22Rv1 (cell line): ENCODE measurements at regions not wholly inside any gene's neighbourhood (a gene's known extent, or its start where the extent isn't known, plus 50 kb on each side); places are given as distances from the start of the nearest gene placed in this dataset.
"Not testable (repeated sequence)": the region's sequence is repeated elsewhere in the genome, so short reads cannot be mapped to it uniquely, and the experiment has no call there.

ENCODE experiments used
- H3K27ac ChIP-seq: fragments of 450-650 bp; 2 replicates; pipeline ENCODE4 v1.5.1; 2017
- ZFX ChIP-seq: fragments of 450-650 bp; IDR thresholded peaks from 2 replicates; pipeline ENCODE4 v1.6.1; 2017; ENCODE audit warnings: antibody characterized with exemption, borderline replicate concordance
- TF ChIP-seq, protein P1 (sequence below): fragments of 450-650 bp; IDR thresholded peaks from 2 replicates; pipeline ENCODE4 v1.5.1; 2017; ENCODE audit warnings: mild to moderate bottlenecking

DNA sequence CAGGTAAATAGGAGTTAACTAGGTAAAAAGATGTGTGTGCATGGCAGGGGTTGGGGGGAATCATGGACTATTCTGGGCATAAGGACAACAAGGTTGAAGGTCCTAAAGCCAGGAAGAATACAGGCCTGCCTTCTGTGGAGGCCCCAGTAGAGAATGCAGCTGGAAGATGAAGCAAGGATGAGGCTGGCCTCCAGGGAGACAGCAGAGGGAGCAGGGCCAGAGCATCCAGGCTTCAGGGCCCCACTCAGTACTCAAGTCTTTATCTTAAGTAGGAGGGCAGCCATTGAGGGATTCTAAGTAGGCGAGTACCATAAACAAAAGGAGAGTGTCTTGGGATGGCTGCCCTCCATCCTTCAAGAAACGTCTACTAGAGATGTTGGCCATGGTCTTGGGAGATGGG, 101.8 kb upstream of the APCDD1 start:
- no peak overlapping the region for H3K27ac ChIP-seq

DNA sequence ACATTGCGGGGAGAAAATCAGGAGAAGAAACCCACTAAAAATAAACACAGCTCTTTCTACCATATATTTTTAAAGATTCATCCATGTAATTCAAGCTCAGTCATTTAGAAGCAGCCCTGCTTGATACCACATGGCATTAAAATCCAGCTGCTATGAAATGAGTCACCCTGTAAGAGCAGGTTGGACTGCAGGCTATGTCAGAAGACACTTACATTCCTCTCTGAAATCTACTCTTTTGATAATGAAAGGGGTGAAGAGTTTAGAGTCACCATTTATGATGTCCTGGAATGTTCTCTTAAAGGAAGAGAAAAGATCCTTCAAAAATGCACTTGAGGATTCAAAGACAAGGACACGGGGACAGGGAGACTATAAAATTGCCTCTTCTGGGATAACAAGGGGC, 100.6 kb upstream of the APCDD1 start:
- H3K27ac ChIP-seq, result no peak overlapping the region
- TF ChIP-seq, protein P1, sequence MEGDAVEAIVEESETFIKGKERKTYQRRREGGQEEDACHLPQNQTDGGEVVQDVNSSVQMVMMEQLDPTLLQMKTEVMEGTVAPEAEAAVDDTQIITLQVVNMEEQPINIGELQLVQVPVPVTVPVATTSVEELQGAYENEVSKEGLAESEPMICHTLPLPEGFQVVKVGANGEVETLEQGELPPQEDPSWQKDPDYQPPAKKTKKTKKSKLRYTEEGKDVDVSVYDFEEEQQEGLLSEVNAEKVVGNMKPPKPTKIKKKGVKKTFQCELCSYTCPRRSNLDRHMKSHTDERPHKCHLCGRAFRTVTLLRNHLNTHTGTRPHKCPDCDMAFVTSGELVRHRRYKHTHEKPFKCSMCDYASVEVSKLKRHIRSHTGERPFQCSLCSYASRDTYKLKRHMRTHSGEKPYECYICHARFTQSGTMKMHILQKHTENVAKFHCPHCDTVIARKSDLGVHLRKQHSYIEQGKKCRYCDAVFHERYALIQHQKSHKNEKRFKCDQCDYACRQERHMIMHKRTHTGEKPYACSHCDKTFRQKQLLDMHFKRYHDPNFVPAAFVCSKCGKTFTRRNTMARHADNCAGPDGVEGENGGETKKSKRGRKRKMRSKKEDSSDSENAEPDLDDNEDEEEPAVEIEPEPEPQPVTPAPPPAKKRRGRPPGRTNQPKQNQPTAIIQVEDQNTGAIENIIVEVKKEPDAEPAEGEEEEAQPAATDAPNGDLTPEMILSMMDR, result no peak
- TF ChIP-seq ZFX, result no peak

More for the DNA sequence above, 101.8 kb upstream of the APCDD1 start:
- TF ChIP-seq ZFX, result no peak
- TF ChIP-seq, protein P1, result no peak

DNA sequence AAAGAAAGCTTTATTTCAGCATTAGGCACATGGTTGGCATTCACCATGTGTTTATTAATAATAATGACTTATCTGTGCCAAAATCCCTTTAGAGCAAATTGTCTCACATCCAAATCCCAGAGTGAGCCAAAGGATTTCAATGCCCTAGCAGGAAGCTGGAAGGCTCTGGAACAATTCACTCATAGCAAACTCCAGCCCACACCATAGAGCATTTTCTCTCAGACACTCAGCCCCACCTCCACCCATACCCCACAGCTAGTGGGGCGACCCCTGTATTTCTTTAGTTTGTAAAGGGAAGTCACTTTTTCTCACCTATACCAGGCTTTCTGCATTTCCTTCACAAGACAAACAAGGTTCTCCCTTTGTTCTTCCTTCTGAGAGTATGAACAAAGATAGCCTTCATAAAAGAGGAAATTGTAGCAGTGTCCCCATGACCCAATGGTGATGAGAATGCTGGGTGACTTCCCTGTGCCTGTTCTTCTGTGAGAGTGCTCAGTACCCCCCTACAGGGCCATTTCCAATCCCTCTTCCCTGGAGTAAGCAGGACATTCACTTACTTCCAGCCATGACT, 100.1 kb upstream of the APCDD1 start:
- H3K27ac ChIP-seq, result no peak overlapping the region

DNA sequence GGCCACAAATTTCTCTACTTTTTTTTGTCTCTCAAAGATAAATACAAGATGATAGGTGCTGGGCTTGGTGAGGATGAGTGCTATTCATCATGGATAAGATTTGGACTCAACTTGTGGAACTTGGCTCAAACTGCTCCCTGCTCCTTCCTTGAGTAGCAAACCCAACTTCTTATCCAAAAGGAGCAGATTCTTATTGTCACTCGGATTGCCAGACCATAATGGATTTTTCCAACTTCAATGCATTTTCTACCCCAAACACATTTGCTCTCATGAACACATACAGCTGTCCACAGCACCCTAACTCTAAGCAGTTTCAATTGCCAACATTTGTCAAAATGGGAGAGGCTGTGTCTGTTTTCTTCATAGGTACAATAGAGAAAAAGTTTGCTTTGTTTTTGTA, 99.5 kb upstream of the APCDD1 start:
- TF ChIP-seq ZFX, result no peak
- TF ChIP-seq, protein P1, result no peak

More for the DNA sequence above, 100.1 kb upstream of the APCDD1 start:
- TF ChIP-seq, protein P1, result no peak

DNA sequence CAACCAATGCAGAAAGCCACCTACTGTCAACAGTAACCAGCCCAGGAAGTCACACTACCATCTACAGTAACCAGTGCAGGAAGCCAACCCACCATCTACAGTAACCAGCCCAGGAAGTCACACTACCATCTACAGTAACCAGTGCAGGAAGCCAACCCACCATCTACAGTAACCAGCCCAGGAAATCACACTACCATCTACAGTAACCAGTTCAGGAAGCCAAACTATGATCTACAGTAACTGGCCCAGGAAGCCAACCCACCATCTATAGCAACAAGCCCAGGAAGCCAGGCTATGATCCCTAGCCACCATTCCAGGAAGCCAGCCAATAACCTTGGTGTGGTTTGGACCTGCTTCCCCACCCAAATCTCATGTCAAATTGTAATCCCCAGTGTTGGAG, 97.4 kb upstream of the APCDD1 start:
- H3K27ac ChIP-seq, result not testable (repeated sequence)

More for the DNA sequence above, 99.5 kb upstream of the APCDD1 start:
- H3K27ac ChIP-seq, result no peak overlapping the region

DNA sequence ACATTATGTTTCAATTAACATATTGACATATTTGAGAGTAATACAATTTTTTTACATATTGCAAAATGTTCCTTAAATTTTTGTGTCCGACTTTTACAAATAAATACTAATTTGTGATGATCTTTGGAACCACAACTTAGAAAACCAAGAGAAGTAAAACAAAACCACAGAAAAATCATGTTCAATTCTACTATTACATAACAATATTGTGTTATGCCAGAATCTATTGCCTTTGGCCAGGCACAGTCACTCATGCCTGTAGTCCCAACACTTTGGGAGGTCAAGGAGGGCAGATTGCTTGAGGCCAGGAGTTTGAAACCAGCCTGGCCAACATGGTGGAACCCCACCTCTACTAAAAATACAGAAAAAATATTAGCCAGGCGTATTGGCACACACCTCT, 92.8 kb upstream of the APCDD1 start:
- TF ChIP-seq, protein P1, result no peak
- TF ChIP-seq ZFX, result no peak
- no peak overlapping the region for H3K27ac ChIP-seq

DNA sequence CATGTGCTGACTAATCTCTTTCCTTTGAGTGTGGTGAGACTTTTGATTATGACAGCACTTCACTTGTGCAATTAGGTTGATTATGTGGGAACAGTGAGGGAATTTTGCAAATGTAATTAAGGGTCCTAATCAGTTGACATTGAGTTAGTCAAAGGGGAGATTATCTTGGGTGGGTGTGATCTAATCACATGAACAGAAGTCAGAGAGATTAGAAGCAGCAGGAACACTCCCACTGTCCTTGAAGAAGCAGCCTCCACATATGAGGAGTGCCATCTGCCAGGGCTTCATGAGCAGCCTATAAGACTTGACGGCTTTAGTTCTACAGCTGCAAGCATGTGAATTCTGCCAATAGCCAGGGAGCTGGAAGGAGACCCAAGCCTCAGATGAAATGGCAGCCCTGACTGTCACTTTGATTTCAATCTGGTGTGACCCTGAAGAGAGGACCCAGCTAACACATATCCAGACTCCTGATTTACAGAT, 89.4 kb upstream of the APCDD1 start:
- no peak overlapping the region for H3K27ac ChIP-seq
- TF ChIP-seq ZFX, result no peak
- TF ChIP-seq, protein P1, result no peak

DNA sequence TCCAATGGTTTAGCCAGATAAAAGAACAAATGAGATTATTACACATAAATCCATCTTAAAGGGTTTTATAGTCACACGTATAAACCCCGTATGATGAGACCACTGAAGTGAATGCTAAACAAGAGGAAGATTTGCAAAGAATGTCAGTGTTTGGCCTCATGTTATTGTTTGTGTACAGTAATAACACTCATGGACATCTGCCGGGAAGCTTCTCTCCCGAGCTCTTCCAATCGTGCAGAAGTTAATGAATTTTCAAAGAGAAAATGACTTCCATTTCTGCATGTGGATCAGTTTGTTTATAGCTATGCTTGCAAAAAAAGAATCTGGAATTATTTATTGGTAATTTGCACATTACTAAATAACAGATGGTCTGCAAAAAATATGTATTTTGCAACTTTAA, 88.5 kb upstream of the APCDD1 start:
- TF ChIP-seq, protein P1, result no peak
- TF ChIP-seq ZFX, result no peak
- no peak overlapping the region for H3K27ac ChIP-seq
